GM21447 (cell line): ENCODE measurements at regions not wholly inside any gene's neighbourhood (a gene's known extent, or its start where the extent isn't known, plus 50 kb on each side); places are given as distances from the start of the nearest gene placed in this dataset.
"Not testable (repeated sequence)": the region's sequence is repeated elsewhere in the genome, so short reads cannot be mapped to it uniquely, and the experiment has no call there.

ENCODE experiments used
- ATAC-seq: cut with Tn5 transposase; IDR thresholded peaks from one replicate; pipeline ENCODE4 v1.9.1; 2021; ENCODE audit not compliant: unreplicated experiment

GRCh38 chrY:17593748-17594147, 286.3 kb downstream of the CDY2B start:
- ATAC-seq, result not testable (repeated sequence)

DNA sequence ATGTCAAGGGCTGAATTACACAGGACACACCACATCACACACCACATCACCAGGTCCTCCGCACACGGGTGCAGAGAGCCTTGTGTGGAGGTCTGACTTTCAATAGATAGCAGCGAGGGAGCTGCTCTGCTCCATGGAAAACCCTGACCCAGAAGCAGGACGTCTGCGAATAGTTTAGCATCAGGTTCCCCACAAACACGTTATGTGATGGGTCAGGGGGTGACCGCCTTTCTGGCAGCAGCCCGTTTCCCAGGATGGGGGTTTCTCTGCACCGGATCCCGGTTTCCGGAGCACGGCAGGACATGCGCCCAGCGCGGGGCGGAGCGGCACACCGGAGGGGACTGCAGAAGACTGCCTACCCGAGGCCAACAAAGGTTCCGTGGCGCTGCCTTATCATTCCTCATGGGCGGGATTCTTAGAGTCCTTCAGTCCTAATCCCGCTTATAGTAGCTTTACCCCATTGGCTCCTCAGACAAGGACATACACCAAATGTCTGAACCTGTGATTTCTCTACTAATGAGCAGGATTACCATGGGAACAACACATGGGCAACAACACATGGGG, 300.0 kb downstream of the CDY2B start:
- ATAC-seq, result peak; percentile 53

GRCh38 chrY:17579131-17579955, 300.7 kb downstream of the CDY2B start:
- peak; percentile 79 for ATAC-seq

GRCh38 chrY:17563114-17563513, 316.9 kb downstream of the CDY2B start:
- ATAC-seq, result not testable (repeated sequence)
